GM23338 (cell line): ENCODE measurements at regions not wholly inside any gene's neighbourhood (a gene's known extent, or its start where the extent isn't known, plus 50 kb on each side); places are given as distances from the start of the nearest gene placed in this dataset.

ENCODE experiments used
- ATAC-seq: fragments of 200-7000 bp; cut with Tn5 transposase; 3 replicates; pipeline ENCODE4 v1.9.1; 2020
- DNase-seq: peaks from one replicate; pipeline ENCODE4 v3.0.0-alpha.2; 2015; ENCODE audit warnings: low spot score
- H2AFZ ChIP-seq: fragments of 200-600 bp; sonication (generic); 2 replicates; pipeline ENCODE4 v1.8.0; 2016; ENCODE audit warnings: antibody characterized with exemption, mild to moderate bottlenecking, moderate library complexity
- H3F3A ChIP-seq: fragments of 200-600 bp; sonication (generic); replicated peaks from 2 replicates; pipeline ENCODE4 v1.8.0; 2017; ENCODE audit warnings: antibody characterized with exemption, mixed run types, low read depth
- H3K27ac ChIP-seq: fragments of 200-600 bp; sonication (generic); 2 replicates; pipeline ENCODE4 v1.6.1; 2016; ENCODE audit warnings: low read depth
- H3K27me3 ChIP-seq: fragments of 200-600 bp; sonication (generic); 2 replicates; pipeline ENCODE4 v1.8.0; 2016; ENCODE audit warnings: mild to moderate bottlenecking, mixed run types, moderate library complexity; ENCODE audit not compliant: insufficient read depth
- H3K36me3 ChIP-seq: fragments of 200-600 bp; sonication (generic); 2 replicates; pipeline ENCODE4 v1.8.0; 2016; ENCODE audit warnings: mild to moderate bottlenecking; ENCODE audit not compliant: insufficient read depth
- H3K4me1 ChIP-seq: fragments of 200-600 bp; sonication (generic); 2 replicates; pipeline ENCODE4 v1.8.0; 2016; ENCODE audit warnings: mild to moderate bottlenecking, moderate library complexity; ENCODE audit not compliant: insufficient read depth
- H3K4me2 ChIP-seq: fragments of 200-600 bp; sonication (generic); 2 replicates; pipeline ENCODE4 v1.7.1; 2017; ENCODE audit warnings: mixed run types
- H3K4me3 ChIP-seq: fragments of 200-600 bp; sonication (generic); 2 replicates; pipeline ENCODE4 v1.6.1; 2016; ENCODE audit warnings: mixed run types
- H3K79me2 ChIP-seq: fragments of 200-600 bp; sonication (generic); replicated peaks from 2 replicates; pipeline ENCODE4 v1.8.0; 2017; ENCODE audit warnings: mild to moderate bottlenecking; ENCODE audit not compliant: insufficient read depth
- H3K9me2 ChIP-seq: fragments of 200-600 bp; sonication (generic); 2 replicates; pipeline ENCODE4 v1.8.0; 2017; ENCODE audit not compliant: insufficient read depth
- H4K20me1 ChIP-seq: fragments of 200-600 bp; sonication (generic); replicated peaks from 2 replicates; pipeline ENCODE4 v1.8.0; 2017; ENCODE audit warnings: mild to moderate bottlenecking; ENCODE audit not compliant: insufficient read depth
- H3K27ac Mint-ChIP-seq: 2 replicates; pipeline ENCODE4 v1.8.0; 2020; ENCODE audit warnings: inconsistent platforms, mild to moderate bottlenecking, moderate library complexity, mixed read lengths
- H3K27me3 Mint-ChIP-seq: 3 replicates; pipeline ENCODE4 v1.8.0; 2022; ENCODE audit warnings: low read depth, mild to moderate bottlenecking, moderate library complexity, mixed read lengths, inconsistent platforms; ENCODE audit not compliant: insufficient read depth, poor library complexity
- H3K36me3 Mint-ChIP-seq: 3 replicates; pipeline ENCODE4 v1.8.0; 2021; ENCODE audit warnings: low read depth, mild to moderate bottlenecking, inconsistent platforms, moderate library complexity, mixed read lengths
- H3K4me1 Mint-ChIP-seq: 3 replicates; pipeline ENCODE4 v1.8.0; 2020; ENCODE audit warnings: mild to moderate bottlenecking, inconsistent platforms, mixed read lengths
- H3K4me3 Mint-ChIP-seq: 3 replicates; pipeline ENCODE4 v1.8.0; 2021; ENCODE audit warnings: moderate library complexity, mild to moderate bottlenecking, inconsistent platforms, mixed read lengths
- H3K9me3 Mint-ChIP-seq: 3 replicates; pipeline ENCODE4 v1.8.0; 2020; ENCODE audit warnings: moderate library complexity, mild to moderate bottlenecking, inconsistent platforms, mixed read lengths
- CREB1 ChIP-seq: fragments of 250-450 bp; sonication (Bioruptor Pico); IDR thresholded peaks from 2 replicates; pipeline ENCODE4 v1.5.0; 2020; ENCODE audit warnings: low read depth, mild to moderate bottlenecking, moderate library complexity
- EZH2 ChIP-seq: fragments of 200-600 bp; sonication (generic); IDR thresholded peaks from one replicate; pipeline ENCODE4 v1.8.0; 2017; ENCODE audit warnings: antibody characterized with exemption, mild to moderate bottlenecking, low read depth; ENCODE audit not compliant: unreplicated experiment
- JUNB ChIP-seq: IDR thresholded peaks from one replicate; pipeline ENCODE4 v1.6.1; 2016; ENCODE audit warnings: antibody characterized with exemption; ENCODE audit not compliant: unreplicated experiment
- NANOG ChIP-seq: IDR thresholded peaks from 2 replicates; pipeline ENCODE4 v1.6.1; 2016; ENCODE audit warnings: antibody characterized with exemption, borderline replicate concordance
- POLR2AphosphoS5 ChIP-seq: IDR thresholded peaks from 2 replicates; pipeline ENCODE4 v1.6.1; 2016; ENCODE audit warnings: antibody characterized with exemption, low read depth
- STAT1 ChIP-seq: IDR thresholded peaks from one replicate; pipeline ENCODE4 v1.6.1; 2016; ENCODE audit warnings: antibody characterized with exemption; ENCODE audit not compliant: unreplicated experiment
- ZNF114 ChIP-seq: fragments of 250-450 bp; sonication (Bioruptor Pico); IDR thresholded peaks from 2 replicates; pipeline ENCODE4 v1.5.0; 2020; ENCODE audit warnings: mild to moderate bottlenecking, moderate library complexity
- ZNF331 ChIP-seq: fragments of 250-450 bp; sonication (Bioruptor Pico); IDR thresholded peaks from 2 replicates; pipeline ENCODE4 v1.5.0; 2020; ENCODE audit warnings: low read depth, mild to moderate bottlenecking, moderate library complexity
- TF ChIP-seq, protein P1 (sequence below): IDR thresholded peaks from one replicate; pipeline ENCODE4 v1.6.1; 2018; ENCODE audit warnings: antibody characterized with exemption; ENCODE audit not compliant: unreplicated experiment
- TF ChIP-seq, protein P2 (sequence below): IDR thresholded peaks from 2 replicates; pipeline ENCODE4 v1.6.1; 2016; ENCODE audit warnings: antibody characterized with exemption
- TF ChIP-seq, protein P3 (sequence below), 2 experiments: fragments of 200-600 bp in 1 of 2; sonication (generic) in 1 of 2; conservative IDR thresholded peaks; 2 replicates each; pipeline versions ENCODE4 v1.5.1 to v1.6.1; 2016 to 2017; ENCODE audit warnings: antibody characterized with exemption in 2 of 2, low read depth in 2 of 2, mild to moderate bottlenecking in 2 of 2, moderate library complexity in 1 of 2

DNA sequence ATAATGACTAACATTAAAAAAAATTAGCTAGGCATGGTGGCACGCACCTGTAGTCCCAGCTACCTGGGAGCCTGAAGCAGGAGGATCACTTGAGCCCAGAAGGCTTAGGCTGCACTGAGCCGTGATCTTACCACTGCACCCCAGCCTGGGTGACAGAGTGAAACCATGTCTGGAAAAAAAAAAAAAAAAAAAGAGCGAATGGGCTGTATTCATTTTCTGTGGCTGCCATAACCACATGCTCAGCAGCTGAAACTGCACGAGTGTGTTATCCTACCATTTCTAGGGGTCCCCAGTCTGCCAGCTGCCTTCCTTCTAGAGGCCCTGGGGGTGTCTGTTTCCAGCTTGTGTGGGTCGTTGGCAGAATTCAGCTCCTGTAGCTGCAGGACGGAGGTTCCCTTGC lies 247.8 kb downstream of the EIPR1 start:
- H3K4me3 ChIP-seq: no peak overlapping the region
- Mint-ChIP-seq H3K4me1 (peaks cover 12% of the 10 kb centered on the region), H3K4me3 (no peak overlapping the region), H3K27ac (no peak overlapping the region), H3K36me3 (no peaks in the 10 kb centered on the region), H3K9me3 (peaks cover under 1% of the 10 kb centered on the region; the same call in 1 of the 3 replicates), H3K27me3 (peaks cover 2% of the 10 kb centered on the region)
- H3K79me2 ChIP-seq: no peaks in the 10 kb centered on the region
- H2AFZ ChIP-seq: no peak overlapping the region
- no peak overlapping the region for H3K4me2 ChIP-seq
- H3K27ac ChIP-seq: no peak overlapping the region
- H3K4me1 ChIP-seq: no peaks in the 10 kb centered on the region; the same call in 1 of the 2 replicates
- no peaks in the 10 kb centered on the region for H3F3A ChIP-seq
- ATAC-seq: no peak
- DNase-seq: no peak
- H3K9me2 ChIP-seq: 0 out of 2 replicates have a peak, but pooled peaks cover 3% of the 10 kb centered on the region
- no peaks in the 10 kb centered on the region for H4K20me1 ChIP-seq
- TF ChIP-seq ZNF331 (CRISPR knock-in tag) (no peak), NANOG (no peak), STAT1 (no peak), CREB1 (CRISPR knock-in tag) (no peak), ZNF114 (CRISPR knock-in tag) (no peak)
- TF ChIP-seq, protein P1, sequence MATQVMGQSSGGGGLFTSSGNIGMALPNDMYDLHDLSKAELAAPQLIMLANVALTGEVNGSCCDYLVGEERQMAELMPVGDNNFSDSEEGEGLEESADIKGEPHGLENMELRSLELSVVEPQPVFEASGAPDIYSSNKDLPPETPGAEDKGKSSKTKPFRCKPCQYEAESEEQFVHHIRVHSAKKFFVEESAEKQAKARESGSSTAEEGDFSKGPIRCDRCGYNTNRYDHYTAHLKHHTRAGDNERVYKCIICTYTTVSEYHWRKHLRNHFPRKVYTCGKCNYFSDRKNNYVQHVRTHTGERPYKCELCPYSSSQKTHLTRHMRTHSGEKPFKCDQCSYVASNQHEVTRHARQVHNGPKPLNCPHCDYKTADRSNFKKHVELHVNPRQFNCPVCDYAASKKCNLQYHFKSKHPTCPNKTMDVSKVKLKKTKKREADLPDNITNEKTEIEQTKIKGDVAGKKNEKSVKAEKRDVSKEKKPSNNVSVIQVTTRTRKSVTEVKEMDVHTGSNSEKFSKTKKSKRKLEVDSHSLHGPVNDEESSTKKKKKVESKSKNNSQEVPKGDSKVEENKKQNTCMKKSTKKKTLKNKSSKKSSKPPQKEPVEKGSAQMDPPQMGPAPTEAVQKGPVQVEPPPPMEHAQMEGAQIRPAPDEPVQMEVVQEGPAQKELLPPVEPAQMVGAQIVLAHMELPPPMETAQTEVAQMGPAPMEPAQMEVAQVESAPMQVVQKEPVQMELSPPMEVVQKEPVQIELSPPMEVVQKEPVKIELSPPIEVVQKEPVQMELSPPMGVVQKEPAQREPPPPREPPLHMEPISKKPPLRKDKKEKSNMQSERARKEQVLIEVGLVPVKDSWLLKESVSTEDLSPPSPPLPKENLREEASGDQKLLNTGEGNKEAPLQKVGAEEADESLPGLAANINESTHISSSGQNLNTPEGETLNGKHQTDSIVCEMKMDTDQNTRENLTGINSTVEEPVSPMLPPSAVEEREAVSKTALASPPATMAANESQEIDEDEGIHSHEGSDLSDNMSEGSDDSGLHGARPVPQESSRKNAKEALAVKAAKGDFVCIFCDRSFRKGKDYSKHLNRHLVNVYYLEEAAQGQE: no peak
- TF ChIP-seq, protein P2, sequence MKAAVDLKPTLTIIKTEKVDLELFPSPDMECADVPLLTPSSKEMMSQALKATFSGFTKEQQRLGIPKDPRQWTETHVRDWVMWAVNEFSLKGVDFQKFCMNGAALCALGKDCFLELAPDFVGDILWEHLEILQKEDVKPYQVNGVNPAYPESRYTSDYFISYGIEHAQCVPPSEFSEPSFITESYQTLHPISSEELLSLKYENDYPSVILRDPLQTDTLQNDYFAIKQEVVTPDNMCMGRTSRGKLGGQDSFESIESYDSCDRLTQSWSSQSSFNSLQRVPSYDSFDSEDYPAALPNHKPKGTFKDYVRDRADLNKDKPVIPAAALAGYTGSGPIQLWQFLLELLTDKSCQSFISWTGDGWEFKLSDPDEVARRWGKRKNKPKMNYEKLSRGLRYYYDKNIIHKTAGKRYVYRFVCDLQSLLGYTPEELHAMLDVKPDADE: no peak
- H3K27me3 ChIP-seq: no peaks in the 10 kb centered on the region
- H3K36me3 ChIP-seq: no peaks in the 10 kb centered on the region

DNA sequence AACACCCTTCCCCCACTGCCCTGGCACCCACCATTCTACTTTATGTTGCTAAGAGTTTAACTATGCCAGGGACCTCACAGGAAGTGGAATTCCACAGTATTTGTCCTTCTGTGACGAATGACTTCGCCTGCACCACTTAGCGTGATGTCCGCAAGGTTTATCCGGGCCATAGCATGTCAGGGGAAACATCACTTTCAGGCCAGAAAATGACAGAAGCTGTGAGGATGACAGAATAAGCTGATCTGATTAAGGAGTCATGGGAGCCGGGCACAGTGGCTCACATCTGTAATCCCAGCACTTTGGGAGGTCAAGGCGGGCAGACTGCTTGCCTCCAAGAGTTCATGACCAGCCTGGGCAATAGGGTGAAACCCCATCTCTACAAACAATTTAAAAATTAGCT lies 248.8 kb downstream of the EIPR1 start:
- 0 out of 2 replicates have a peak, but pooled peaks cover 3% of the 10 kb centered on the region for H3K9me2 ChIP-seq
- H3K9me3 Mint-ChIP-seq: no peaks in the 10 kb centered on the region; the same call in 2 of the 3 replicates
- H2AFZ ChIP-seq: no peak overlapping the region
- no peak overlapping the region for H3K4me3 Mint-ChIP-seq
- H3K27ac ChIP-seq: no peak overlapping the region
- H3F3A ChIP-seq: no peaks in the 10 kb centered on the region
- no peaks in the 10 kb centered on the region; the same call in 1 of the 2 replicates for H3K4me1 ChIP-seq
- no peaks in the 10 kb centered on the region for H3K79me2 ChIP-seq
- H3K4me3 ChIP-seq: no peak overlapping the region
- DNase-seq: no peak
- ATAC-seq: no peak
- H3K4me2 ChIP-seq: no peak overlapping the region
- H3K36me3 ChIP-seq: no peaks in the 10 kb centered on the region
- H3K27ac Mint-ChIP-seq: no peak overlapping the region
- H3K27me3 ChIP-seq: no peaks in the 10 kb centered on the region
- peaks cover 2% of the 10 kb centered on the region for H3K27me3 Mint-ChIP-seq
- H3K36me3 Mint-ChIP-seq: no peaks in the 10 kb centered on the region
- H4K20me1 ChIP-seq: no peaks in the 10 kb centered on the region
- peaks cover 12% of the 10 kb centered on the region for H3K4me1 Mint-ChIP-seq
- TF ChIP-seq NANOG (no peak), JUNB (no peak), STAT1 (no peak), EZH2 (no peak), CREB1 (CRISPR knock-in tag) (no peak), ZNF114 (CRISPR knock-in tag) (no peak), POLR2AphosphoS5 (no peak)
- TF ChIP-seq, protein P3, sequence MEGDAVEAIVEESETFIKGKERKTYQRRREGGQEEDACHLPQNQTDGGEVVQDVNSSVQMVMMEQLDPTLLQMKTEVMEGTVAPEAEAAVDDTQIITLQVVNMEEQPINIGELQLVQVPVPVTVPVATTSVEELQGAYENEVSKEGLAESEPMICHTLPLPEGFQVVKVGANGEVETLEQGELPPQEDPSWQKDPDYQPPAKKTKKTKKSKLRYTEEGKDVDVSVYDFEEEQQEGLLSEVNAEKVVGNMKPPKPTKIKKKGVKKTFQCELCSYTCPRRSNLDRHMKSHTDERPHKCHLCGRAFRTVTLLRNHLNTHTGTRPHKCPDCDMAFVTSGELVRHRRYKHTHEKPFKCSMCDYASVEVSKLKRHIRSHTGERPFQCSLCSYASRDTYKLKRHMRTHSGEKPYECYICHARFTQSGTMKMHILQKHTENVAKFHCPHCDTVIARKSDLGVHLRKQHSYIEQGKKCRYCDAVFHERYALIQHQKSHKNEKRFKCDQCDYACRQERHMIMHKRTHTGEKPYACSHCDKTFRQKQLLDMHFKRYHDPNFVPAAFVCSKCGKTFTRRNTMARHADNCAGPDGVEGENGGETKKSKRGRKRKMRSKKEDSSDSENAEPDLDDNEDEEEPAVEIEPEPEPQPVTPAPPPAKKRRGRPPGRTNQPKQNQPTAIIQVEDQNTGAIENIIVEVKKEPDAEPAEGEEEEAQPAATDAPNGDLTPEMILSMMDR (conservative IDR thresholded peaks at IDR 0.05; ENCODE audit: low read depth in 2 of 2): no peak
- TF ChIP-seq, protein P1: no peak
- TF ChIP-seq, protein P2: no peak
